Dermis blood vessel endothelial cell (primary cell): ENCODE measurements at regions not wholly inside any gene's neighbourhood (a gene's known extent, or its start where the extent isn't known, plus 50 kb on each side); places are given as distances from the start of the nearest gene placed in this dataset.

Experiments used
- DNase-seq: peaks from one replicate; pipeline ENCODE4 v3.0.0; 2010

GRCh38 chr2:41496908-41497307 lies 550.9 kb upstream of the PKDCC start:
- peak; percentile 1 for DNase-seq

DNA sequence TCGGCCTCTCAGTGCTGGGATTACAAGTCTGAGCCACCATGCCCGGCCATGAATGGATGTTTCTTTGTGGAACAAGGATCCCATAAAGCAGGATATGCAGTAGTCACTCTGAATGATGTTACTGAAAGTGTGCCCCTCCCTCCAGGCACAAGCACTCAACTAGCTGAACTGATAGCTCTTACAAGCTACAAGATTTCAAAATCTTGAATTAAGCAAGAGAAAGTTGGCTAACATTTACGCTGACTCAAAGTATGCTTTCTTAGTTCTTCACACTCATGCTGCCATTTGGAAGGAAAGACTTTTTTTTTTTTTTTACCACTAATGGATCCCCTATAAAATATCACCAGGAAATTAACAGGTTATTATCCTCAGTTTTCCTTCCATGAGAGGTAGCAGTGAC lies 549.0 kb upstream of the PKDCC start:
- DNase-seq: no peak

DNA sequence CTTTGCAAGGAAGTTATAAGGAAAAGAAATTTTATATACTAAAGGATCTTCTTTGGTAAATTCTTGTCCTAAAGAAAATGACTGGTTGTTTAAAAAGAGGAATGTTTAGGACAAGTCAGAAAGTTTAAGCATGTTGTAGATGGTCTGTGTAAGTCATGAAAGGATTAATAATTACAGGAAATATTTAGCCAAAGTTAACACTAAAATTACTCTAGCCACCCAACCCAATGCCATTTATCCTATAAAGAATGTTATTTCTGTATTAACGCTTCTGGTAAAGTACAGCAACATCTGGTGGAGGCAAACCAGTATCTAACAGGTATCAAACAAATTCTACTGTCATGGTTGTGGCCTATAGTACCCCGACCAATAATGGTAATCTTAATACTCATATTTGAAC lies 546.9 kb upstream of the PKDCC start:
- no peak for DNase-seq

DNA sequence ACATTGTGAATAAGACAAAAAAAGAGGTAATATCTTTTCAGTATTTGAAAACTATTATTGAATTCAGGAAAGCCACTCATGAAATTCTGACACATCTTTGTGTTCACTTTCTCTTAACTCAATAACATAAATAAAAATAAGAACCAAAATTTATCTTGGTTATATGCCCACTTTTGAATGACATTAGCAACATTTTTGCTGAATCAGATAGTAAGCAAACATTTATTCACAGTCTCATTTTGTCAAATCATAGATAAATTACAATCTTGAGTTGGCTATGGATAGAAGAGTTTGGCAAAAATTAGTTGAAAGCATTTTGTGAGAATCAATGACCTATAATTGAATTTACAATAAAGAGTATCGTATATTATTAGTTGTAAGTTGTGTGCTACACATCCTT lies 545.1 kb upstream of the PKDCC start:
- no peak for DNase-seq

DNA sequence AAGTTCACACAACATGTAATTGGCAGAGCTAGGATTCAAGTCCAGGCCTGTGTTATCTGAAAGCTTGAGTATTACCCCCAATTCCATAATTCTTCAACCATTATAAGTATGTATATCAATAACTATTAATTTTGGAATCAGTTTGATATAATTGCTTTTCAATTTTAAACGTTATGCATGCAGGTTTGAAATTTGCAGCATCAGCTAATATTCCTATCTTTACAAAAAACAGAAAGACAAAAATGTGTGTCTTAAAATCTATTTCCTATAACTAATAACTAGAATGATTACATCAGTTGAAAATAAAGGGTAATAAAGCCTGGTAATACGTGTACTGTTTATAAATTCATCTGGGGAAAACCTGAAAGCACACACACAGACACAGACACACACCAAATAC lies 543.3 kb upstream of the PKDCC start:
- DNase-seq: no peak

DNA sequence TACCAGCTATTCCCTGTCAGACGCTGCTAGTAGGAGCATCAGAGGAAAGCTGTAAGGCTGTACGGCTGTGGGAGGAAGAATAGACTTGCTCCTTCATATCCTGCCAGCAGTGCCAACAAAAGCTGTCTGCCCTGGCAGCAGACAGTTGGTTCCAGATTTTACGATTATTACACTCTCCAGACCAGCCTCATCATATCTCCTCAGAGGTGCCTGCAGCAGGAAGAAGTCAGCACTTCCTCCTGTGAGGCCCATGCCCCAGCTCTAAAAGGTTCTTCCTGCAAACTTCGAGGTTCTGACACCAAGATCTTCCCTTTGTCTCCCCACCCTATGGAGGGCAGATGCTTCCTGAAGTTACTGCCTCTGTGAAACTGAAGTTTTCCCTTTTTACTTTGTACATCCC lies 537.7 kb upstream of the PKDCC start:
- DNase-seq: no peak

DNA sequence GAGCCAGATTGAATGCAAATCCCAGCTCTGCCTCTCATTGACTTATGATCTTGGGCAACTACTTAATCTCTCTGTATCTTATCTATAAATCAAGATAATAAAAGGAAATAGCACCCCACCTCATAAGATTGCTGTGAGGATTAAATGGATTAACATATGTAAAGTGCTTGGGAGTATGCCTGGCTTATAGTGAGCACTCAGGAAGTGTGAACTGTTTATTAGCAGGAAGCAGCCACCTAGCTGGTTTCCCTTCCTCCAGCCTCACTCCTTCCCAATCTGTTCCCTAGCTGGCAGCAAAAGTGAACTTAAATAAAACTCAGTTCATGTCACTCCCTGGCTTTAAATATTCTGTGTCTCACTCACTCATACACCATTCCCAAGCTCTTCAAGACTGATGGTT lies 526.6 kb upstream of the PKDCC start:
- DNase-seq: no peak

- no peak for DNase-seq
These were observed 520.1 kb upstream of the PKDCC start for GRCh38 chr2:41527525-41528323.

DNA sequence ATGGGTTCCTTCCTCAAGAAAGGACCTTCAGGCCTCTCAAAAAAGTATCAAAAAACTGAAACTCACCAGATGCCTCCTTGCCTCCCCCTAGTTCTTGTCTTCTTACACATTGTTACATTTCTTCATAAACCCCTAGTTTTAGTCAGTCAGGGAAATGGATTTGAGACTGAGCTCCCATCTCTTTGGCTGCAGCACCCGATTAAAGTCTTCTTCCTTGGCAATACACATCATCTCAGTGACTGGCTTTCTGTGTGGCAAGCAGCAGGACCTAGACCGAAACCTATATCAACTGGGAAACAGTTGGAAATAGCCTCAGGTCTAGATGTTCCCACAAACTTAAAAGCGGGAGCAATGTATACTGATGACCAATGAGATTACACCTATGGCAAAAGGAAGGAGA lies 512.2 kb upstream of the PKDCC start:
- no peak for DNase-seq

DNA sequence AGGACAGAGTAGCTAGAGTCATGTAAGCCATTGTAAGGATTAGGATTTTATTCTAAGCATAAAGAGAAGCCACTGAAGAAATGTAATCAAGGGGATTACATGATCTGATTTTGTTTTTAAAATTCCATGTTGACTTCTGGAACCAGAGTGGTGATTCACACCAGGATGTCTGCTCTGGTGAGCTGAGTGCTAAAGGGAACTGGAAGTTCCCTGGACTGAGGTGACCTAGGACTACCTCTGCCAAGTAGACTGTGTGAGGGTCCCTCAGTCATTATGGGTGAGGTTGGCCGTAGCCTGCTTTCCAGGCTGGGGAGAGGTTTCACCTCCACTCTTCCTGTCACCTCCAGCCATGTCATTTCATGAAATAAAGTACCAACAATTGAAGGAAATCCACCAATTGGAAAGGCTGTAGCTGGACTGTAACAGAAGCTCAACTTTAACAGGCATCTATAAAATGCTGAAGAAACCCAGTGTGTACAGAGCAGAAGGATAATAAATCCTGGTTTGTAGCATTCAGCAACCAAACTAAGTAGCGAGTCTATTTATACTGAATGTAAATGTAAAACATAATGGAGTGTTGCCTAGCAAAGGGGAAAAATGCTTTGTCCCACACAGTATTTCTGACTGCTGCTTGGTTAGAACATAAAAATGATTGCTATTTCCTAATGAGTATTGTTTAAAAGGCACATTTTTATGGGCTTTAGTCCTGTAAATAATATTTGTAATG lies 507.4 kb upstream of the PKDCC start:
- no peak for DNase-seq

GRCh38 chr2:41543726-41544125 lies 504.1 kb upstream of the PKDCC start:
- no peak for DNase-seq

- no peak for DNase-seq
These were observed 503.1 kb upstream of the PKDCC start for GRCh38 chr2:41544709-41545108.

- no peak for DNase-seq
These were observed 501.8 kb upstream of the PKDCC start for GRCh38 chr2:41546031-41546430.

DNA sequence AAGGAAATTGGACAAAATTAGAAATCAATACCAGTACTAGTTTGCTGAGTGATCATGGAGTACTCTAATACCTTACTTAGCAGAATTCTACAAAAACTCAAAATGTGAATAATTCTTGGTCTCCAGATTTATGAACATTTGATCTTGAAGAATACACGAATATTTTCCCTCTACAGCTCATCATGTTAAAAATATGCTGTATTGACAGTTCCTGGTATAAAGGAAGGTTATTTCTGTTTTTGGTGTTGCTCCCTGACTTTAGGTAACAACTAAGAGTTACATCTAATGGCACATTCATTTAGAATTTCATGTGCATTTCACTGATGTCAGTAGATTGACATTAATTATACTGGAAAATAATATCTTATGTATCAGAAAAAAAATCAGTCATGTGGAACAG lies 479.2 kb upstream of the PKDCC start:
- DNase-seq: no peak

- no peak for DNase-seq
These were observed 475.7 kb upstream of the PKDCC start for GRCh38 chr2:41572154-41572553.

GRCh38 chr2:41576423-41576822 lies 471.4 kb upstream of the PKDCC start:
- DNase-seq: no peak

GRCh38 chr2:41579806-41580205 lies 468.0 kb upstream of the PKDCC start:
- DNase-seq: no peak

DNA sequence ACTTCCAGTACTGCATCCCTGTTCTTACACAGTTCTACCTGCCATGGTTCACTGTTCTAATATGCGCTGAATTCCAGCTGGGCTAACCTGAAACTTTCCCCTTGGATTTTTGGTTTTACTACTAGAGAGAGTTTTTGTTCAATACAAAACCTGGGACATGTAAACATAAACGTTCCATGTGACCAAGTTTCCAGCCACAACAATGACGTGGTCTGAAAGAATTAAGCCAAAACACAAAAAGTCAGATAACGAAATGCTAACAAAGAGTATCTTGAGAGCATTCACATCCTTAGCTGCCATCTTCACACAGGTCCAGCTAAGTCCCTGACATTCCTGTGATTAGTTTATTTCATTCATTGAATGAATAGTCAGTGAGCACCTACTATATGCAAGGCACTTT lies 467.0 kb upstream of the PKDCC start:
- no peak for DNase-seq

- DNase-seq: no peak
These were observed 452.6 kb upstream of the PKDCC start for GRCh38 chr2:41595240-41595639.

DNA sequence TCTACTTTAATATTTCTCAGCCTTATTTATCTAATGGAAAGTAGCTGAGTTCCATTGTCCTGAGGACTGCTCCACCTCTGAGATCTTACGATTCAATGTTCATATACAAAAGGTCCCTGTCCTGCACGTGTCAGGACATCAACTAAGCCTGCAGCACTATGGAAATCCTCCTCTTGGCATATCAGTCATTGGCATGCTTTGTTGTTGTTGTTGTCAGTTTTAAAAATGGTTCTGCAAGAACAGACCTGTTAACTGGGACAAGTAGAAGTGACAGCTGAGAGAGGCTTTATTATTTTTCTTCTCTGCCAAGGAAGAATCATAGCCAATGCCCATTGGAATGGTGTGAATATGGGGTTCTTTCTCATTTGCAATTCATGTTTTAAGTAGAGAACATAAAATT lies 450.1 kb upstream of the PKDCC start:
- no peak for DNase-seq

DNA sequence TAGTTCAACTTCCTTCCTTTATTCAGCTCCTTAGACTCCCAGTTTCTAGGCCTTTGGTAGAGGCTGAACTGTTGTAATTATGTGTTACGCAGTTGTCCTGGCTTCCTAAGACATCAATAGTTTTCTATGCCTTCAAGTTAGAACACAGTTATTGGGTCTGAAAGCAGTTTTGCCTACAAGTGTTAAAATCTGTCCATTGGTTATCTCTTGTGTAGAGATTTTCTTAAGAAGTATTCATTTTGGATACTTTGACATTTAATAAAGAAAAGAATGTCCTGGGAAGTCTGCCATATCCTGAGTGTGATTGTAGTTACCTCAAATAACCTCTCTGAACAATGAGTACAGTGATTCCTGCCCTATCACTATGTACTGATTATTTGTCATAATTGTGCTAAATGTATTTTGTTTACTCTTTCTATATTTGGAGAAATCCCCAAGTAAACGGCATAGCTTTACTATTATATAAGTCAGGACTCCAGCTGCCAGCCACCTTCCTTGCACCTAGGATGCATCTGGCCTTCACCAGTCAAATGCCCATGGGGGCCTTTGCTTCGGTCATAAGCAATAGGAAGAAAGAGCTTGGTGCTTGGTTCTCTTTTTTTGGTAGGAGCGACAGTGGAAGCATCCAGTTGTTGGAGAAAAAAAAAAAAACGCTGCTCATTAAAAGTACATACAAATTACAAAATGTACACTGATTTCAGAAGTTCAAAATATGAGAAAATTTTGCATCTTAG lies 449.5 kb upstream of the PKDCC start:
- no peak for DNase-seq

- DNase-seq: no peak
These were observed 447.4 kb upstream of the PKDCC start for GRCh38 chr2:41600460-41600859.

DNA sequence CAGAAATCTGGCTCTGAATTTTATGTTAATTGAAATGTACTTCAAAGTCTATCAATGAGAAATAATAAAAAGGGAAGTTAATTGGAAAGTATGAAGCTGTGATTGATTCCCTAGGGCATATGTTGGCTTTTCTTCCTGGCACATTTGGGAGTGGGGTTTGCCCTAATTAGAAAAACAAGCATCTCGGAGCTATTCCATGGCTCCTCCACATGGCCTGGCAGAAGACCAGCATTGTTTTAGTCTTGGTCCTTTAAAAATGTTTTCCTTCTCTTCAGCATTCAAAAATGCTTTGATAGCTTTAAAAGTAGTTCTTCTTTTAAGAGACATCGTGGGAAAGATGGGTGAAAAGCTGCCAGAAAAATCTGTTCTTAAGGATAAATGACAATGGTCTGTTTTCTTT lies 445.5 kb upstream of the PKDCC start:
- no peak for DNase-seq

GRCh38 chr2:41605311-41605710 lies 442.5 kb upstream of the PKDCC start:
- no peak for DNase-seq
